ENCODE measurements at regions not wholly inside any gene's neighbourhood (a gene's known extent, or its start where the extent isn't known, plus 50 kb on each side); places are given as distances from the start of the nearest gene placed in this dataset.

- TF ChIP-seq POLR2AphosphoS5 (IDR thresholded peaks at IDR 0.05): no peak
- TF ChIP-seq POLR2A (IDR thresholded peaks at IDR 0.05): no peak
- no peak for TF ChIP-seq CTCF (IDR thresholded peaks at IDR 0.05 in 8 of 11, conservative IDR thresholded peaks at IDR 0.05 in 3 of 11)
Observed at GRCh38 chr2:173755798-173756197, 209.4 kb downstream of the SP3 start.
